Esophagus (tissue), 2 donors: ENCODE measurements at regions not wholly inside any gene's neighbourhood (a gene's known extent, or its start where the extent isn't known, plus 50 kb on each side); places are given as distances from the start of the nearest gene placed in this dataset.

Experiments used
- H3K27ac ChIP-seq, 2 donors: one replicate each; pipeline ENCODE4 v1.5.1; 2013; ENCODE audit warnings: low read depth in 2 of 2, mild to moderate bottlenecking in 2 of 2, inconsistent platforms in 1 of 2, low read length in 1 of 2, moderate library complexity in 1 of 2
- H3K27me3 ChIP-seq, 2 donors: one replicate each; pipeline ENCODE4 v1.6.1; 2013; ENCODE audit warnings: low read length in 2 of 2, control low read depth in 1 of 2, mild to moderate bottlenecking in 1 of 2; ENCODE audit not compliant: insufficient read depth in 2 of 2, control insufficient read depth in 1 of 2
- H3K36me3 ChIP-seq, 2 donors: one replicate each; pipeline ENCODE4 v1.6.1; 2013; ENCODE audit warnings: low read length in 1 of 2; ENCODE audit not compliant: control insufficient read depth in 2 of 2, insufficient read depth in 2 of 2
- H3K4me1 ChIP-seq, 2 donors: one replicate each; pipeline ENCODE4 v1.6.1; 2013; ENCODE audit warnings: low read length in 1 of 2; ENCODE audit not compliant: control insufficient read depth in 2 of 2, insufficient read depth in 2 of 2
- H3K4me3 ChIP-seq, 2 donors: one replicate each; pipeline ENCODE4 v1.5.1; 2013; ENCODE audit warnings: low read length in 2 of 2, mild to moderate bottlenecking in 2 of 2, low read depth in 1 of 2, moderate library complexity in 1 of 2
- H3K9me3 ChIP-seq, 2 donors: one replicate each; pipeline ENCODE4 v1.6.1; 2013; ENCODE audit warnings: mild to moderate bottlenecking in 2 of 2, low read depth in 1 of 2, low read length in 1 of 2, moderate library complexity in 1 of 2; ENCODE audit not compliant: control insufficient read depth in 2 of 2, insufficient read depth in 1 of 2
- WGBS, 2 donors: extraction: QIAGEN DNeasy Blood & Tissue Kit; methylation state at CpG; one replicate each; pipeline ENCODE4 v1.1.7; 2013; 5-methylcytosine and 5-hydroxymethylcytosine counted together
- donor health status: healthy with polysubstance abuse.
- donor health status: Bipolar disorder and iron deficiency.

DNA sequence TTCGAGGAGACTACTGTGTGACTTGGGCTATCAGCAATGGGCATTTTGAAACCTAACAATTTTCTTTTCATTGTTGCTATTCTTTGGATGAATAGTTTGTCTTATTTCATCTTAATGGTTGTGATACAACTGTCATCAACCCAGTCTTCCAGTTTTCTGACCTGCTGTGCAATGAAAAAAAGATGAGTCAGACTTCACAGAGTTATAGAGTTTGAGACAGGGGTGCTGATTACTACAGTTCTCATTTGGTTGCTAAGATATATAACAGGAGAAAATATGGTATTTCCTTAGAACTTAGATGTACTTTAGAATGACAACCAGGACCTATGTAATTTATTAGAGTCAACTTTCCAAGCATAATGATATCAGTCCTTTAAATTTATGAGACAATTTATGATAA, 564.4 kb upstream of the NUDT12 start:
- Histone ChIP-seq H3K27ac (no peak overlapping the region), H3K9me3 (no peaks in the 10 kb centered on the region), H3K27me3 (no peaks in the 10 kb centered on the region), H3K36me3 (no peaks in the 10 kb centered on the region), H3K4me3 (no peak overlapping the region), H3K4me1 (no peaks in the 10 kb centered on the region)
- 45 to 49% methylated on average over 1 of the region's 1 CpG for WGBS, 2 donors

DNA sequence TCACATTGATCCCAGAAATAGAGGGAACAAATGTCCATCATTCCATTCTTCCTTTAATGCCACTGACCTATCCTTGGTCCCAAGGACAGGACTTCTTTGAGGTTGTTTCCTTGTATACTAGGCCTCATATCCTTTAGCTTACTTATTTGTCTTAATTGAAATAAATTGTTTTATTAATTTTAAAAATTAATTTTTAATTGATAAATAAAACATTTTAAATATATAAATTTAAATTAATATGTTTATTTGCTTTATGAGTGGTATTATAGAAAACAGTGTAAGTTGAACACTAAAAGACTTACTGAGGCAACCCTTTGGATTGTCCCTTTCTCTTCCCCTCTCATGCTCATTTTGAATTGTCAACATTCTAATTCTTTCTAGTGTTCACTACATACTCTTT, 556.9 kb upstream of the NUDT12 start:
- Histone ChIP-seq H3K4me3 (no peak overlapping the region), H3K36me3 (no peaks in the 10 kb centered on the region)

DNA sequence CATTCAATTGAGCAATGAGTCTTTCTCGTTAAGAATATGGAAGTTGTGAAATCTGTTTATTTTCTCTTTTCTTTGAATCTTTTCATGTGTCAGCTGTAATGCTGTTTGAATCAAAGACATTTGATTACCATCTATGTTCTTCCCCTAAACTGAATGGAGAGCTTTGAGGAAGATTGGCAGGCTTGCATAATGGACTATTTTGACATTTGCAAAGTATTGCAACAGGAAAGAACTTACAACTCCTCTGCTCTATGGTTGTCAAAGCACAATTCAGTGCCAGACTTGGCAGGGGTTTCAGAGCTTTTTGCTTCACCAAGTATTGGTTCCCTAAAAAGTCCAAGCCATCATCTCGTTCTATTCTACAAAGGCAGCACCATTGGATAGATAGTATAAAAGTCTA, 549.0 kb upstream of the NUDT12 start:
- H3K9me3 ChIP-seq = no peaks in the 10 kb centered on the region
- no peak overlapping the region for H3K27ac ChIP-seq
- no peaks in the 10 kb centered on the region for H3K4me1 ChIP-seq
- H3K4me3 ChIP-seq = no peak overlapping the region
- H3K36me3 ChIP-seq = no peaks in the 10 kb centered on the region
- WGBS, 2 donors = 61 to 75% methylated on average over 2 of the region's 2 CpGs
- no peaks in the 10 kb centered on the region for H3K27me3 ChIP-seq

More for the DNA sequence above, 556.9 kb upstream of the NUDT12 start:
- H3K27me3 ChIP-seq = no peaks in the 10 kb centered on the region
- H3K4me1 ChIP-seq = no peaks in the 10 kb centered on the region
- H3K27ac ChIP-seq = no peak overlapping the region
- H3K9me3 ChIP-seq = no peaks in the 10 kb centered on the region

GRCh38 chr5:104096451-104096850, 533.9 kb upstream of the NUDT12 start:
- no peak overlapping the region for H3K4me3 ChIP-seq
- peaks cover 0 to 2% of the 10 kb centered on the region in 2 donors for H3K9me3 ChIP-seq
- H3K27ac ChIP-seq = no peak overlapping the region
- no peaks in the 10 kb centered on the region for H3K4me1 ChIP-seq
- no peaks in the 10 kb centered on the region for H3K36me3 ChIP-seq
- WGBS, 2 donors = 88% methylated on average over 5 of the region's 5 CpGs
- no peaks in the 10 kb centered on the region for H3K27me3 ChIP-seq

- Histone ChIP-seq H3K27me3 (no peaks in the 10 kb centered on the region), H3K4me1 (no peaks in the 10 kb centered on the region), H3K9me3 (peaks cover 0 to 2% of the 10 kb centered on the region in 2 donors), H3K27ac (no peak overlapping the region), H3K36me3 (no peaks in the 10 kb centered on the region), H3K4me3 (no peak overlapping the region)
- WGBS, 2 donors = 56 to 59% methylated on average over 2 of the region's 2 CpGs
Observed at GRCh38 chr5:104095527-104095926, 532.9 kb upstream of the NUDT12 start.

- WGBS, 2 donors = 81 to 83% methylated on average over 10 of the region's 10 CpGs
Observed at GRCh38 chr5:104088876-104089778, 526.5 kb upstream of the NUDT12 start.

GRCh38 chr5:104084896-104085295, 522.3 kb upstream of the NUDT12 start:
- Histone ChIP-seq H3K27ac (no peak overlapping the region), H3K27me3 (no peaks in the 10 kb centered on the region), H3K4me1 (no peaks in the 10 kb centered on the region), H3K9me3 (no peaks in the 10 kb centered on the region), H3K4me3 (no peak overlapping the region), H3K36me3 (no peaks in the 10 kb centered on the region)
- 57% methylated on average over 2 of the region's 2 CpGs for WGBS, 2 donors

More at GRCh38 chr5:104088876-104089778, 526.5 kb upstream of the NUDT12 start:
- H3K36me3 ChIP-seq = no peaks in the 10 kb centered on the region
- H3K9me3 ChIP-seq = no peaks in the 10 kb centered on the region
- no peaks in the 10 kb centered on the region for H3K4me1 ChIP-seq
- H3K4me3 ChIP-seq = no peak overlapping the region
- no peak overlapping the region for H3K27ac ChIP-seq
- H3K27me3 ChIP-seq = no peaks in the 10 kb centered on the region

GRCh38 chr5:104082754-104083153, 520.2 kb upstream of the NUDT12 start:
- no peaks in the 10 kb centered on the region for H3K36me3 ChIP-seq
- no peak overlapping the region for H3K4me3 ChIP-seq
- H3K27ac ChIP-seq = no peak overlapping the region
- no peaks in the 10 kb centered on the region for H3K9me3 ChIP-seq
- H3K4me1 ChIP-seq = no peaks in the 10 kb centered on the region
- no peaks in the 10 kb centered on the region for H3K27me3 ChIP-seq
- whole genome bisulfite sequencing, 2 donors = 86 to 88% methylated on average over 2 of the region's 2 CpGs

DNA sequence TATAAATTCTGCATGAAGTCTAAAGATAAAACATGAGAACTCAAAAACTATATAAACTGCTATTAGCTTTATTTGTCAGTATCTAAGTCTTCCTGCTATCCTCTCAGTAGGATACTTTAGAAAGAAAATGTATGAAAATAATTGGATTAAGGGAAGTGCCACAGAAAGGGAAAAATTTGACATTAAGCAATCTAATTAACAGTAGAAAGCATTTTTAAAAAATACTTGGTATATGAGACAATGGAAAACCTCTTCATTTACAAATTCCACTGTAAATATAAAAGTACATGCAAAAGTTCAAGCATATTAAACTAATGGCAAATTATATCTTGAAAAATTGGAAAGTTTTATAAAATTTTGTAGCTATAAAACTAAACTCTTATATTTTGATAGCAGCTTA, 518.6 kb upstream of the NUDT12 start:
- no peaks in the 10 kb centered on the region for H3K4me1 ChIP-seq
- no peaks in the 10 kb centered on the region for H3K9me3 ChIP-seq
- no peaks in the 10 kb centered on the region for H3K27me3 ChIP-seq
- no peak overlapping the region for H3K4me3 ChIP-seq
- H3K27ac ChIP-seq = no peak overlapping the region
- no peaks in the 10 kb centered on the region for H3K36me3 ChIP-seq

DNA sequence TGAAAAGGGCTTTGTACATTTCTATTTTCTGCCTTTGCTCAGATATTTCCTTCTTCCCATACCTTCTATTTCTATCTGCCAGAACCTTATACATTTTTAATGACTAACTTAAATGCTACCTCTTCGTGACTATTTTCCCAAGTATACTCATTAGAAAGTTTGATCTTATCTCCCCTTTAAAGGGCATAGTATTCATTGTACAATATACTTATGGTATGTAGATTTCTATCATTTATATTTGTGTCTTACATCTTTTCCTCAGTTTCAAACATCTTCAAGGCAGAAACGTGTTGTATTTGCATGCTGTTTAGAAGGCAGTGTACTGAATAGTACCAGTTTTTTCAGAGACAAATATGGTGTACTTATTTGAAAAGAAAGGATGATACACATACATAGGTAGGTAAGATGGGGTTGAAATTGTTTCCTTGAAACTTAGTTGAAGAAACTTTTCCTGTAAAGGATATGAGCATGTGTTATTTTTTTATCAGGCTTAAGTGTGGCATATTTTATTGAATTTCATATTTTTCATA, 518.1 kb upstream of the NUDT12 start:
- Histone ChIP-seq H3K27me3 (no peaks in the 10 kb centered on the region), H3K4me3 (no peak overlapping the region), H3K36me3 (no peaks in the 10 kb centered on the region), H3K4me1 (no peaks in the 10 kb centered on the region), H3K9me3 (no peaks in the 10 kb centered on the region), H3K27ac (no peak overlapping the region)
- WGBS, 2 donors = 63% methylated on average over 2 of the region's 2 CpGs
